NCI-H748 treated with DMSO at 0.1 percent for 48 hours (cell line): ENCODE measurements at regions not wholly inside any gene's neighbourhood (a gene's known extent, or its start where the extent isn't known, plus 50 kb on each side); places are given as distances from the start of the nearest gene placed in this dataset.

Experiments used
- DNase-seq: peaks from one replicate; lab custom pipeline; 2025; lab: John Stamatoyannopoulos, UW

- DNase-seq = no peak
Measured at GRCh38 chr4:41883988-41884734, 51.1 kb upstream of the TMEM33 start.

- DNase-seq = peak; percentile 40
Measured at GRCh38 chr4:41882625-41883347, 52.4 kb upstream of the TMEM33 start.

GRCh38 chr4:41881981-41882624 is 53.1 kb upstream of the TMEM33 start:
- no peak for DNase-seq

GRCh38 chr4:41880840-41881831 is 54.1 kb upstream of the TMEM33 start:
- no peak for DNase-seq

DNA sequence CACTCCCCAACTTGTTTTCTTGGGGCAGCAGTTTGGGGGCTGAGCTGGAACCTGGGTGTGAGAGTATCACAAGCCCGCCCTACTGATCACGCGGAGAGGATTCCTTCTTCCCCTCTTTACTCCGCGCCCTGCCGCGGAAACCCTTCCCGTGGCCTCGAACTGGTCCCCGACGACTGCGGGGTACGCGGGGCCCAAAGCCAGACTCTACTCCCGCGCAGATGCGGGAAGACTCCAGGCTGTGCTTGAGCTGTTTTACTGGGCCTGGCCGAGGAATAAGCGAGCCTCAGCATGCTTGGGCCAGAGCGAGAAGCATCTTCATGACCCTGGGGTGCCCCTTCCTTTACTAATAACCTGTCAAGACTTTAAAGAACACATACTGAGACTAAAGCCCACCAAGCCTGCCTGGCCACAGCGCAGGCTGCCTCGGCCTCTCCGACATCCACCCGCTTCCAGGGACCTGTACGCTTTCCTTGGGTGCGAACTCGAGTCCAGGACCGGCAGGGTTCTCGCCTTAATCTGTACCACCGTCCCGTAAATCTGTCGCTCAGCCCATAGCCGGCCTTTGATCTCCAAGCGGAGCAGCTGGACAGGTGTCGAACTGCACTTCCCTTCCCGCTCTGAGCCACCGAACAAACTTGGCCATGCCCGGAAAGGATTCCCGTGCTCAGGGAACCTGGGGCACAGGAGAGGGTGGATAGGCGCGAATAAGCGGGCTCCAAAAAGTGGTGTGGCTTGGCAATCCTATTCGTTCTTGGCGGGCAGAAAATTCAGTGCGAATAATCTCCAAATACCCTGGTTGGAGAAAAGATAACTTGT is 55.0 kb upstream of the TMEM33 start:
- DNase-seq = no peak

- DNase-seq = no peak
Measured at GRCh38 chr4:41879552-41879951, 55.7 kb upstream of the TMEM33 start.

DNA sequence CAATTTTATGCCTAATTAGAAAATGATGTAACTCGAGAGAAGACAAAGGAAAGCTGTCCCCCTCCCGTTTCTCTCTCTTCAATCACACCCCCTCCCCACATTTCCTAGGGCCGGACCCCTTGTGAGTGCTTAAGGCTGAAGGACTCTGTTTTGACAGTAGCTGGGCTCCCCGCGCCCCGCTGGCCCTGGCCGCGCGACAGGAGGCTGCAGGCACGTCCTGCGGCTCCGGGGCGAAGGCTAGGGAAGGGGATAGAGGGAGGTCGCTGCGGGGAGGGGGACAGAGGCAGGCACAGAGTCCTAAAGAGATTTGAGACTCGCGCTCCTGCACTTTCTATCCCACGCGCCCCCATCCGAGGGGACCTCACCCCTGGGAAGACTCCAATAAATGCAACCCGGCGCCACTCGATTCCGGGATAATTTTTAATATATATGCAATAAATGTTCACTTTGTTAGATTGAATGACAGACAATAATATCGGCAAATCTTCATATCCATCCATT is 56.2 kb upstream of the TMEM33 start:
- DNase-seq = no peak

DNA sequence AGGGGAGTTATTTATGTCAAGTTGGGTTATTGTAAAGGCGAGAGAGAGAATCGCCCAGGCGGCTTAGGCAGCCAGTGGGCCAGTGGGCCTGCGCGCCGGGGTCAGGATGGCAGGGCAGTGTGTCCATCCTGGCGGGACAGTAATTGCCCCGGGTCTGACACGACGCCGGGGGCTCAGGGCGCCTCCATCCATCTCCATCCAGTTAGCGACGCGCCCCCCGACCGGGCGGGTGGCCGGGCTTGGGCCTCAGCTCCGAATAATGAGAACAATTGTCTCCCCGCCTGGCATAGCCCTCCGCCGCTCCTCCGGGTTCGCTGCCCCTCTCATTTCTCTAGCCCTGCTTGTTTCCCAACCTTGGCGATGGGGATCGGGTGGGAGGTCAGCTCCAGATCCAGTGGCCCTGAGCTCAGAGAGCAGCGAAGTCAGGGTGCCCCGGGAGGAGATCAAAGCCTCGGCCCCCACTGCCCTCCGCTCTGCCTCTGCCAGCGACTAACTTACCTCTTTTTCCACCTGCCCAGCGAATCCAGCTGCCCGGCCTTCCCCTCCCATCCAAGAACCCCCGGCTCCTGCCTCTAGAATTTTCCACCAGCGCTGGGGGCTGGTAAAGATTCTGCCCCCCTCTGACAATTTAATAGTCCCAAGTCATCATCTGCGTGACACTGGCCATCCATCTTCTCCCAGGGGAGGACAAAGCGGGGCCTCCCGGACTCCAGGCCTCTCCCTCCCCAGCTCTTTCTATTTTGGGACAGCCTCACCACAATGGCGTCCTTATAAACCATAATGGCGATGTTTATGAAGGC is 56.9 kb upstream of the TMEM33 start:
- DNase-seq = no peak

- DNase-seq = no peak
Measured at GRCh38 chr4:41877020-41877796, 58.0 kb upstream of the TMEM33 start.

GRCh38 chr4:41874873-41875272 is 60.4 kb upstream of the TMEM33 start:
- DNase-seq = no peak

DNA sequence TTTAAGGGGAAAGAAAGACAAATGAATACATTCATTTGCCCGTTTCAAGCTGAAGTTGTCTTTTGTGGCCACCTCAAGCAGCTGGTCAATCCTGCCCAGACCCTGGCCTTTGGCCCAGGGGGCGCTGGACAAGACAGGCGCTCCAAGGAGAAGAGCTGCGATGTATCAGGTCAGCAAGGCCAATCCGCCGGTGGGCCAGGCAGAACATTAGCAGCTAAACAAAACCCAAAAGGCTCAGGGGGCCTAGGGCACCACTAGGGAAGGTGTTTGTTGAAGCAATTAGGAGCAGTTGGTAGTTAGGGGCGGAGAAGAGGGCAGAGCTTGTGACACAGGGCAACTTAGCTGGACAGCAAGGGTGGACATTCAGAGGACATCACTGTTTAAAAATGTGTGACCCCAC is 60.8 kb upstream of the TMEM33 start:
- DNase-seq = no peak

- no peak for DNase-seq
Measured at GRCh38 chr4:41873380-41874295, 61.6 kb upstream of the TMEM33 start.

- no peak for DNase-seq
Measured at GRCh38 chr4:41870035-41870434, 65.2 kb upstream of the TMEM33 start.

DNA sequence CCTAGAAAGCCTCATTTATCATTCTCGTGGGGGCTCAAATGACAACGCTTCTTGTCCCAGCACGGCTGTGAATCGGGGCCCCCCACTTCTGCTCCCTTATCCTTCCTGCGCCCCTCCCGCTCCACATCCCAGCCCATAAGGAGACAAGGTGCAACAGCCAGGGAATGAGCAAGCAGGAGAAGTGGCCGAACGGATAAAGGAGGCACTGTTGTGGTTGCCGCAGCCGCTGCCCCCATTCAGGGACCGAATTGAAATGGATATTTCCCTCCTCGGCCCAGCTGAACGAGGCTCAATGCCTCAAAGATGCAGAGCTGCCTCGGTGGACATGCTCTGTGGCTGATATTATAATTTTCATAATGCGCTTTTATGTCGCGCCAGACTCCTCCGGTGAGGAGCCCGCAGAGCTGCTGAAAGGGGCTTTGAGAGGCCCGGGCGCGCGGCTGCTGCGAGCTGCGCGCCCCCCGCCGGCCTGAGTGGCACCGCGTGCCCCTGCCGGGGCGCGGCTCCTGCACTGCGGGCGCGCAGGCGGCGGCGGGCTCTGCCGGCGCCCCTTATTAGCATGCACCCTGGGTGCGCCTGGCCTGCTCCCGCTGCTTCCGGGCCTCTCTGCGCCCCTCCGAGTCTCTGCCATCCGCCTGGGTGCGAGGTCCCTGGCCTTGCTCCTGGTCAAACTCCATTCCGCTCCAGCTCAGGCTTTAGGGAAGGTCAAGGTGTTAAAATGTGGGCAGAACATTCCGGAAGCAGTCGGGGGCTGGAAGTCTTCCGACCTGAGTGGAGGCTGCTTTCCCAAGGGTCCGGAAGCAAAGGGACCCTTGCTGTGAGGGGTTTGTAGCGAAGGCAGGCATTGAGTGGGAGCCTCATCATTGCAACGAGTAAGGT is 68.2 kb upstream of the TMEM33 start:
- DNase-seq = no peak

DNA sequence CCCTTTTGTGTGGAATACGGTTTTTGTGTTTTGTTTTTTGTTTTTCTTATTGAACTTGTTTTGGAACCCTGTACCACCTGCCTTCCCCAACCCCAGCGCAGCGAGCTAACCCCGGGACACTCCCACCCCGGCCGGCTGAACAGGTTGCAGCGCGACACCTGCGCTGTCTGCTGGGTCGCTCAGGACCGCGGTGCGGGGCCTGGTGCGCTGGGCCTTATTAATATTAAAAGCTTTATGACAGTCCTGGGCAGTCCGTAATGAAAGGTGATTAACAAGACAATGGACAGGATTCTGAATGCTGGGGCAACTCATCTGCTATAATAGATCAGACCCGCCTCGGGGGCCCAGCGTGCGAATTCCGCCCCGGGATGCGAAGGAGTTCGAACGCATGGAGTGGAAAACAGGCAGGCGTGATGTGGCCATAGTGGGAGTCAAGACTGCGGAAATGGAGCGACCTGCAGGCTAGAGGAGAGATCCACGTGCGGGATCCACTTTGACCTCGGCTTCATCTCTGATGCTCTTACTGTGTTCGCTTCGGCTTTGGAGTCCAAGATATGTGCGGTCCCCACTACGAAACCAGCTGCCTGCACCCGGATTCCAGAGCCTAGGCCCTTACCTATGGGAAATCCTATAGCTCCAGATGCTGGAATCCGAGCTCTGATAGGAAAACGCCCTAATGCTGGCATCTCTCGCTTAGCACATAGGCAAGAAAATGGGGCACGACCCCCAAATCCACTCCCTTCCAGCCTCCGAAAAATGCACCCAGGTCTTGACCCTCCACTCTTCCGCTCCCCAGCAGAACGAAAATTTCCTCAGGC is 69.0 kb upstream of the TMEM33 start:
- no peak for DNase-seq

DNA sequence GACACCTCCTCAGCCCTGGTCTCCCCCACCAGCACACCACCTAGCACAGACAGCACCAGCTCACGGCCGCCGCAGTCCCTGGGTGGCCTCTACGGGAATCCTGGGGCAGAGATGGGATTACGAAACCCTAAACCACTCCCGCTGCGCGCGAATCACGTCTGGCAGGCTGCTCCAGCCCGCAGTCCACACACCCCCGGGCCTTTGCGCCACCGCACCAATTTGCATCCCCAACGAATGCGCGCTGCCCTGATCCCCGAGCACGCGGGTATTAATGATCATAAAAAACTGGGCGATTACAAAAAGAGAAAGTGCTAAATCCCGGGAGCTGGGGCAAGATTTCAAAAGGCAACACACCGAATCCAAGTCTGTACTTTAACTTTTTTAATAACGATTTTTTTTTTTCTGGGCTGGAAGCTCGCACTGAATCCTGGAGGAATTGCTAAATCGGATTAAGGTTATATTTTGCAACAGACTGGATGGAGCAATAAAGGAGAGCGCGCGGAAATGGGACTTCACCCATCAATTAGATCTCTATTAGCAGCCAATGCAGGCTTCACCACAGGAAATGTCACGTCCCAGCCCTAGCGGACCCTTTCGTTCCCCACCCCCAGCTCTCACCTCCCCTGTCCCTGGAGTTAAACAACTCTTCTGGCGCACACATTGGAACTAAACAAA is 69.8 kb upstream of the TMEM33 start:
- DNase-seq = no peak
